ENCODE measurements at regions not wholly inside any gene's neighbourhood (a gene's known extent, or its start where the extent isn't known, plus 50 kb on each side); places are given as distances from the start of the nearest gene placed in this dataset.

DNA sequence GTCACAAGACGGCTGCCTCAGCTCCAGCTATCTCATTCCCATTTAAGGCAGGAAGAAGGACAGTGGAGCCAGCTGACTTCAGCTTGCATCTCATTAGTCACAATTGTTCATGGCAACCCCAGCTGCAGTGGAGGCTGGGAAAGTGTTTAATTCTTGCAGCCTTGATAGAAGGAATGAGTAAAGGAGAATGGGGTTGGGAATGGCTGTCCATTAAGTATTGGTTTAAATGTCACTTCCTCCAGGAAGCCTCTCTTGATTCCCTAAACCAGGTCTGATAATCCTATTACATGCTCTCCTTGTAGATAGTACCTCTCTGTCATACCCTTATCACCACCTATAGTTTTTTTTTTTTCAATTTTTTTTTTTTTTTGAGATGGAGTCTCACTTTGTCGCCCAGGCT is 166.4 kb downstream of the TFAP2C start:
- TF ChIP-seq FOXK2 (IDR thresholded peaks at IDR 0.05) (no peak), ELF4 (IDR thresholded peaks at IDR 0.05) (no peak), CTBP1 (IDR thresholded peaks at IDR 0.05; ENCODE audit: borderline replicate concordance) (no peak)
- no peak for DNase-seq (ENCODE audit: extremely low spot score)
- ChIA-PET POLR2A (no interaction called here), CTCF (no interaction called here)

DNA sequence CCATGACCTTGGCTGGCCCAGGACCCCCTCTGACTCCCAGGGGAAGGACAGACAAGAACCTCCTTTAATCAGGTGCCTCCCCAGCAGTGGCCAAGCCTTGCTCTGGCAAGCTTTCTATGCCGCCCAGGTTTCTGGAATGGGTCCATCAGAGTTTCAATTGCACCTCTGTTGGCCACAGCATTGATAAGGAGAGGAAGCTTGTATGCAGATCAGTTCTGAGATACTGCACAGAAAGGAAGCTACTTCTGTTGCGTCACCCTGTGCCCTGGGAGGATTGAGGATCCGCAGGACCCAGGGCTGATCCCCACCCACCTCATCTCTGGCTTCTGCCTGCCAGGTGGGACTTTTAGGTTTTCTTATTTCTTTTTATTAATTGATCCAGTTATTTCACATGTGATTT is 167.2 kb downstream of the TFAP2C start:
- DNase-seq (ENCODE audit: extremely low spot score), result no peak
- CTCF ChIA-PET, result no interaction called here
- POLR2A ChIA-PET, result no interaction called here
- TF ChIP-seq ZNF384 (IDR thresholded peaks at IDR 0.05) (no peak), SUZ12 (IDR thresholded peaks at IDR 0.05) (no peak), LEF1 (IDR thresholded peaks at IDR 0.05; ENCODE audit: borderline replicate concordance) (no peak), CTBP1 (IDR thresholded peaks at IDR 0.05; ENCODE audit: borderline replicate concordance) (no peak), HDGF (IDR thresholded peaks at IDR 0.05; ENCODE audit: borderline replicate concordance) (no peak), ELF4 (IDR thresholded peaks at IDR 0.05) (no peak), FOXM1 (IDR thresholded peaks at IDR 0.05; ENCODE audit: borderline replicate concordance) (no peak), BHLHE40 (IDR thresholded peaks at IDR 0.05; ENCODE audit: borderline replicate concordance) (no peak), FOXK2 (IDR thresholded peaks at IDR 0.05) (no peak), TARDBP (IDR thresholded peaks at IDR 0.05) (no peak)

DNA sequence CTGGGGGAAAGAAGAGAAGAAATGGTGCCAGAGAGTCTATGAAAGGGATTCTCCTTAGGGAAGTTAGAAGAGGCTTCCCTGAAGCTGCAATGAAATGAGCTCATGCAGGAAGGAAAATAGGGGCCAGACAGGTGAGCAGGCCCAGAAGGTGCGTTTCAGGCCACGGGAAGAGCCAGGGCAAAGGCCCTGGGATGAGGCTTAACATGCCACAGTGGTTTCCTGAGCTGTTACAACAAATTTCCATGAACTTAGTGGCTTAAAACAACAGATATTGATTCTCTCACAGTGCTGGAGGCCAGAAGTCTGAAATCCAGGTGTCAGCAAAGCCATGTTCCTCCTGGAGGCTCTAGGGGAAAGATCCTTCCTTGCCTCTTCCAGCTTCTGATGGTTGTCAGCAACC is 167.9 kb downstream of the TFAP2C start:
- CTCF ChIA-PET, result no interaction called here
- POLR2A ChIA-PET, result no interaction called here
- DNase-seq (ENCODE audit: extremely low spot score), result no peak
- TF ChIP-seq LEF1 (IDR thresholded peaks at IDR 0.05; ENCODE audit: borderline replicate concordance), result no peak
- no peak for TF ChIP-seq TARDBP (IDR thresholded peaks at IDR 0.05)
- TF ChIP-seq L3MBTL2 (conservative IDR thresholded peaks at IDR 0.05), result no peak
- TF ChIP-seq FOXA1 (IDR thresholded peaks at IDR 0.05), result no peak
- no peak for TF ChIP-seq SP1 (IDR thresholded peaks at IDR 0.05)

DNA sequence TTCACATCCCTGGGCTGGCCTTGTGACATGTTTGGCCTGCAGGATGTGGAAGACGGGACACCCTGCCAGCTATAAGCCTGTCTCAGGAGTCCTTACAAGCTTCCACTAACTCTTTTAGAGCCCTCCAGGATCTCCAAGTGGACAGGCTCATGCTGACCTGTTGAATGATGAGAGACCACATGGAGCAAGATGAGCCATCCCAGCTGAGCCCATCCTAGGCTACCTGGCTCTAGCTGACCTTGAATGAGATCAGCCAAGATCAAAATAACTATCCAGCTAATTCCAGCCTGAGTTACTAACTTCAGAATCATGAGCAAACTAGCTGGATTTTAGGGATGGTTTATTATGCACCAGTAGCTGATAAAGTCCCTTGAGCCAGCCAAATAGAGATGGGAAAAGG is 169.5 kb downstream of the TFAP2C start:
- ChIA-PET CTCF (no interaction called here), POLR2A (no interaction called here)
- no peak for TF ChIP-seq FOXM1 (IDR thresholded peaks at IDR 0.05; ENCODE audit: borderline replicate concordance)
- TF ChIP-seq FOXK2 (IDR thresholded peaks at IDR 0.05), result no peak
- TF ChIP-seq L3MBTL2 (conservative IDR thresholded peaks at IDR 0.05), result no peak
- TF ChIP-seq SP1 (IDR thresholded peaks at IDR 0.05), result no peak
- TF ChIP-seq CTBP1 (IDR thresholded peaks at IDR 0.05; ENCODE audit: borderline replicate concordance), result no peak
- no peak for DNase-seq (ENCODE audit: extremely low spot score)

DNA sequence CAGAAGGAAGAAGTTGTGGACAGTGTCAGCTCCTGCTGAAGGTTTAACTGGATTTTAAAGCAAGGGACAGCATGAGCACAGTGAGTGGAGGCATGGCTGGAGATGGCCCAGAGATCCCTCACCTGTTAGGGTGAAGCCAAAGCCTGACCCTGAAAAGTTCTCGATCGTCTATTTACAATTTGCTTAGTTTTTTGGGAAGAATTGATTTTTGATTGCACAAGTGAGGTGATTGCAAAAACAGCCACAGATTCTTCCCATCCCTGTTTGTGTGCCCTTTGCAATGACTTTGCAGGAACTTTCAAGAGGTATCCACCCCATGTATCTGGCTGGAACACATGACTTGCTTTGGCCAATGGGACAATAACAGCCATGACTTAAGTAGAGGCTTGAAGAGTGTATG is 170.1 kb downstream of the TFAP2C start:
- no peak for DNase-seq (ENCODE audit: extremely low spot score)
- ChIA-PET POLR2A (no interaction called here), CTCF (no interaction called here)
- TF ChIP-seq FOXM1 (IDR thresholded peaks at IDR 0.05; ENCODE audit: borderline replicate concordance) (no peak), TARDBP (IDR thresholded peaks at IDR 0.05) (no peak), FOXK2 (IDR thresholded peaks at IDR 0.05) (no peak), BHLHE40 (IDR thresholded peaks at IDR 0.05; ENCODE audit: borderline replicate concordance) (no peak), FOXA1 (IDR thresholded peaks at IDR 0.05) (no peak), L3MBTL2 (conservative IDR thresholded peaks at IDR 0.05) (no peak), ELF4 (IDR thresholded peaks at IDR 0.05) (no peak), HDGF (IDR thresholded peaks at IDR 0.05; ENCODE audit: borderline replicate concordance) (no peak), LEF1 (IDR thresholded peaks at IDR 0.05; ENCODE audit: borderline replicate concordance) (no peak), CTBP1 (IDR thresholded peaks at IDR 0.05; ENCODE audit: borderline replicate concordance) (no peak), NFRKB (IDR thresholded peaks at IDR 0.05) (no peak), ZNF384 (IDR thresholded peaks at IDR 0.05) (no peak), SUZ12 (IDR thresholded peaks at IDR 0.05) (no peak), ARNT (IDR thresholded peaks at IDR 0.05) (no peak), SP1 (IDR thresholded peaks at IDR 0.05) (no peak)
- TF ChIP-seq, protein P1, sequence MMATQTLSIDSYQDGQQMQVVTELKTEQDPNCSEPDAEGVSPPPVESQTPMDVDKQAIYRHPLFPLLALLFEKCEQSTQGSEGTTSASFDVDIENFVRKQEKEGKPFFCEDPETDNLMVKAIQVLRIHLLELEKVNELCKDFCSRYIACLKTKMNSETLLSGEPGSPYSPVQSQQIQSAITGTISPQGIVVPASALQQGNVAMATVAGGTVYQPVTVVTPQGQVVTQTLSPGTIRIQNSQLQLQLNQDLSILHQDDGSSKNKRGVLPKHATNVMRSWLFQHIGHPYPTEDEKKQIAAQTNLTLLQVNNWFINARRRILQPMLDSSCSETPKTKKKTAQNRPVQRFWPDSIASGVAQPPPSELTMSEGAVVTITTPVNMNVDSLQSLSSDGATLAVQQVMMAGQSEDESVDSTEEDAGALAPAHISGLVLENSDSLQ (IDR thresholded peaks at IDR 0.05), result no peak

DNA sequence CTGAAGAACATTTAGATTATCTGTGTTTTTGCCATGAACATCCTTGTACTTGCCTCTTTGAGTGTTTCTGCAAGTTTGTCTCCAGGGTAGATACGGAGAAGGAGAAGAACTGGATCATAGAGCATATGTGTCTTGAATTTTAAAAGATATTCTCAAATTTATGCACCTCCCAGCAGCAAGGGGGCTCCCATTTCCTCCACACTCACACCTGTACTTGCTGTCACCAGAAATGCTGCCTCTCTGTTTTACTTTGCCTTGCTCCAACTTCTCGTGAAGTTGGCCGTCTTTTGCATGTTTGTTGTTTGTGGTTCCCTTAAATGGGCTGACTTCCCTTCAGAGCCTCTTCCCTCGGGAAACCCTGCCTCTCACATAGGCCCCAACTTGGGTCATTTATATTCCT is 171.0 kb downstream of the TFAP2C start:
- ChIA-PET POLR2A (no interaction called here), CTCF (no interaction called here)
- no peak for DNase-seq (ENCODE audit: extremely low spot score)
- no peak for TF ChIP-seq ZNF384 (IDR thresholded peaks at IDR 0.05)
- TF ChIP-seq TARDBP (IDR thresholded peaks at IDR 0.05), result no peak
- TF ChIP-seq ELF4 (IDR thresholded peaks at IDR 0.05), result no peak
- no peak for TF ChIP-seq FOXK2 (IDR thresholded peaks at IDR 0.05)
- TF ChIP-seq, protein P1 (IDR thresholded peaks at IDR 0.05), result no peak
- TF ChIP-seq HDGF (IDR thresholded peaks at IDR 0.05; ENCODE audit: borderline replicate concordance), result no peak
- TF ChIP-seq CTBP1 (IDR thresholded peaks at IDR 0.05; ENCODE audit: borderline replicate concordance), result no peak
- no peak for TF ChIP-seq LEF1 (IDR thresholded peaks at IDR 0.05; ENCODE audit: borderline replicate concordance)
- TF ChIP-seq BHLHE40 (IDR thresholded peaks at IDR 0.05; ENCODE audit: borderline replicate concordance), result no peak
- no peak for TF ChIP-seq SUZ12 (IDR thresholded peaks at IDR 0.05)
- TF ChIP-seq L3MBTL2 (conservative IDR thresholded peaks at IDR 0.05), result no peak

DNA sequence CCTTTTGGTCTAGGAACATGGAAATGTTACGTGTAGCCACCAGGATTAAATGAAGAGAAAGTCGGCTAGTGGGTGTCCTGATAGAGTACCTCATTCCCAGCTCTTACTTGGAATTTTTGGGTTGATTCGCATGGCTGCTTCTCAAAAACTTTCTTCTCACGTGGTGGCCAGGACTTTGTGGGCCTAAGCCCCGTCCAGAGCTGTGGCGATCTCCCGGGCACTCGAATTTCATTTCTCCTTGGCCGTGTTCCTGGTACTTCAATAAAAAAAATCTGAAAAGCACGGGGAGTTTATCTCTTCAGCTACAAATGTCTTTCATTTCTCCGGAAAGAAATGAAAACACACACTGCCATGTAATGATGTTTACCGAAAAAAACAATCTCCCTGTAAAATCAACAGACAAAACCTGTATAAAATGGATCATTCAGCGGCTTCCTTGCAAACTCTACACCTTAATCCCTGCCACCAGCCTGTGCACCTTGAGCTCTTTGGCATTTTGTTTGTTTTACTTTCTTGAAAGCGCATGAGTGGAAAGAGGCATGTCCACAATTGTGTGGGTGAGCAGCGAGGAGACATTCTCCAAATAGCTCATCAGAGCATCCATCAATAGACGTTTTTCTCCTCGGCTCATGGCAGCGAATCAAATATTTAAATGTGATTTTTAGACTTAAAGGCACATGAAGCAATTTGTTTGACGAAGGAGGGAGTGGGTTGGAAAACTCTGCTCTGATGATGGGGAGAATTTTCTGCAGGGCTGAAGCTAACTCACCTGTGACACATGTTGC is 173.1 kb downstream of the TFAP2C start:
- CTCF ChIA-PET, result no interaction called here
- TF ChIP-seq ZNF384 (IDR thresholded peaks at IDR 0.05) (no peak), HDGF (IDR thresholded peaks at IDR 0.05; ENCODE audit: borderline replicate concordance) (no peak), ARNT (IDR thresholded peaks at IDR 0.05) (no peak), SUZ12 (IDR thresholded peaks at IDR 0.05) (no peak), BHLHE40 (IDR thresholded peaks at IDR 0.05; ENCODE audit: borderline replicate concordance) (no peak), L3MBTL2 (conservative IDR thresholded peaks at IDR 0.05) (no peak), FOXM1 (IDR thresholded peaks at IDR 0.05; ENCODE audit: borderline replicate concordance) (no peak), LEF1 (IDR thresholded peaks at IDR 0.05; ENCODE audit: borderline replicate concordance) (no peak), FOXA1 (IDR thresholded peaks at IDR 0.05) (no peak), TARDBP (IDR thresholded peaks at IDR 0.05) (no peak), CTBP1 (IDR thresholded peaks at IDR 0.05; ENCODE audit: borderline replicate concordance) (no peak), ELF4 (IDR thresholded peaks at IDR 0.05) (no peak), SP1 (IDR thresholded peaks at IDR 0.05) (no peak), NFRKB (IDR thresholded peaks at IDR 0.05) (no peak)
- TF ChIP-seq, protein P1 (IDR thresholded peaks at IDR 0.05), result no peak
- DNase-seq (ENCODE audit: extremely low spot score), result no peak
- POLR2A ChIA-PET, result no interaction called here

Data from HEK293T (cell line).